ENCODE measurements at regions not wholly inside any gene's neighbourhood (a gene's known extent, or its start where the extent isn't known, plus 50 kb on each side); places are given as distances from the start of the nearest gene placed in this dataset.

GRCh38 chr10:8600192-8600591 lies 545.7 kb downstream of the GATA3 start:
- DNase-seq, result no peak
- no peak overlapping the region for H3K27ac ChIP-seq
- H3K4me1 ChIP-seq, result no peaks in the 10 kb centered on the region
- TF ChIP-seq POLR2A (IDR thresholded peaks at IDR 0.05) (no peak), CTCF (IDR thresholded peaks at IDR 0.05) (no peak)
- no peaks in the 10 kb centered on the region for H3K9me3 ChIP-seq
- H3K27me3 ChIP-seq, result no peaks in the 10 kb centered on the region
- no peak overlapping the region for H3K4me3 ChIP-seq
- H3K36me3 ChIP-seq, result no peaks in the 10 kb centered on the region

- no peaks in the 10 kb centered on the region for H3K27me3 ChIP-seq
- DNase-seq, result no peak
- H3K9me3 ChIP-seq, result no peaks in the 10 kb centered on the region
- no peaks in the 10 kb centered on the region for H3K4me1 ChIP-seq
- no peak for TF ChIP-seq CTCF (IDR thresholded peaks at IDR 0.05)
- no peak for TF ChIP-seq POLR2A (IDR thresholded peaks at IDR 0.05)
- no peak overlapping the region for H3K4me3 ChIP-seq
- no peak overlapping the region for H3K27ac ChIP-seq
- no peaks in the 10 kb centered on the region for H3K36me3 ChIP-seq
Observed at GRCh38 chr10:8602821-8603220, 548.3 kb downstream of the GATA3 start.

GRCh38 chr10:8614054-8614565 lies 559.6 kb downstream of the GATA3 start:
- no peak overlapping the region for H3K27ac ChIP-seq
- no peaks in the 10 kb centered on the region for H3K4me1 ChIP-seq
- no peak overlapping the region for H3K4me3 ChIP-seq
- TF ChIP-seq POLR2A (IDR thresholded peaks at IDR 0.05) (no peak), CTCF (IDR thresholded peaks at IDR 0.05) (no peak)
- H3K9me3 ChIP-seq, result no peaks in the 10 kb centered on the region
- DNase-seq, result no peak
- H3K36me3 ChIP-seq, result no peaks in the 10 kb centered on the region
- no peaks in the 10 kb centered on the region for H3K27me3 ChIP-seq

GRCh38 chr10:8615118-8615517 lies 560.6 kb downstream of the GATA3 start:
- TF ChIP-seq POLR2A (IDR thresholded peaks at IDR 0.05) (no peak), CTCF (IDR thresholded peaks at IDR 0.05) (no peak)
- no peak overlapping the region for H3K27ac ChIP-seq
- no peaks in the 10 kb centered on the region for H3K4me1 ChIP-seq
- no peaks in the 10 kb centered on the region for H3K27me3 ChIP-seq
- no peaks in the 10 kb centered on the region for H3K36me3 ChIP-seq
- no peaks in the 10 kb centered on the region for H3K9me3 ChIP-seq
- H3K4me3 ChIP-seq, result no peak overlapping the region
- no peak for DNase-seq

DNA sequence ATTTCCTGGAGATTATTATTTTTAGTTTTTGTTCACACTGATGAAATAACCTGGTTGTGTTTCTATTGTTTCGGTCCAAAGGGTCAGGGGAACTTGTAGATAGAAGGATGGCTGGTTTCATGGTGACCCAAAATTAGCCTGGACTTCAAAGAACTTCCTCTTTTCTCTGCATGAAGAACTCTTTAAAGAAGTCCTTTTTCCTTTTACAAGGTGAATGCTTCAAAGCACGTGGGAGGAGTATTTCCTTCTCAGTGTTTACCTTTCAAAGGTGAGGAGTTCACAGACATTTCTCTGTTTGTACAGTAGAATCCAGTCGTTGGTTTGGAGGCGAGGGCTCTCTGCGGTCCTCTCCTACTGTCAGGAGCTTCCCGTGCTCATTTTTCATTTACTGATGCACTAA lies 561.7 kb downstream of the GATA3 start:
- H3K4me1 ChIP-seq, result no peaks in the 10 kb centered on the region
- no peak for DNase-seq
- H3K27me3 ChIP-seq, result no peaks in the 10 kb centered on the region
- no peak overlapping the region for H3K4me3 ChIP-seq
- no peaks in the 10 kb centered on the region for H3K9me3 ChIP-seq
- H3K36me3 ChIP-seq, result no peaks in the 10 kb centered on the region
- H3K27ac ChIP-seq, result no peak overlapping the region
- TF ChIP-seq POLR2A (IDR thresholded peaks at IDR 0.05) (no peak), CTCF (IDR thresholded peaks at IDR 0.05) (no peak)

DNA sequence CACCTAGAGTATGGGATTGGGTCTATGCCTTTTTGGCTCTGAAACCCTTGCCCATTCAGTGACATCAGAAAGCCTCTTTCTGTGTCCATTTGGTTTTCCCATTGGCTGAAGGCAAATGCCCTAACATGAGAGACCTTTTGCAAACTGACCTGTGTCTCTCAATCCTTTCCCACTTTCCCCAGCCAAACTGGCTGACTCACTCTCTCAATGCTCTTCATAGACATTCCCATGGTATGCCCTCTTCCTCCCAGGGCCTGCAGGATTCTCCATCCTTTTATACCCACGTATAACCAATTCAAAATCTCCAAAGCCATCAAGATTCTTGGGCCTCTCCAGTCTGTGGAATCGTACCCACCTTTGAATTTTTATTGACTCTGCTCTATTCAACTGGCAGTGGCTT lies 563.3 kb downstream of the GATA3 start:
- Histone ChIP-seq H3K27ac (no peak overlapping the region), H3K9me3 (no peaks in the 10 kb centered on the region), H3K4me3 (no peak overlapping the region), H3K27me3 (no peaks in the 10 kb centered on the region), H3K4me1 (no peaks in the 10 kb centered on the region), H3K36me3 (no peaks in the 10 kb centered on the region)
- DNase-seq, result no peak
- TF ChIP-seq CTCF (IDR thresholded peaks at IDR 0.05) (no peak), POLR2A (IDR thresholded peaks at IDR 0.05) (no peak)
